Non-pigmented ciliary epithelial cell (primary cell): ENCODE measurements at regions not wholly inside any gene's neighbourhood (a gene's known extent, or its start where the extent isn't known, plus 50 kb on each side); places are given as distances from the start of the nearest gene placed in this dataset.

Source experiments
- DNase-seq: peaks from one replicate; pipeline ENCODE4 v3.0.0-alpha.2; 2010; ENCODE audit warnings: low read depth

GRCh38 chr13:105213512-105213911 is 1322.0 kb downstream of the EFNB2 start:
- no peak for DNase-seq

DNA sequence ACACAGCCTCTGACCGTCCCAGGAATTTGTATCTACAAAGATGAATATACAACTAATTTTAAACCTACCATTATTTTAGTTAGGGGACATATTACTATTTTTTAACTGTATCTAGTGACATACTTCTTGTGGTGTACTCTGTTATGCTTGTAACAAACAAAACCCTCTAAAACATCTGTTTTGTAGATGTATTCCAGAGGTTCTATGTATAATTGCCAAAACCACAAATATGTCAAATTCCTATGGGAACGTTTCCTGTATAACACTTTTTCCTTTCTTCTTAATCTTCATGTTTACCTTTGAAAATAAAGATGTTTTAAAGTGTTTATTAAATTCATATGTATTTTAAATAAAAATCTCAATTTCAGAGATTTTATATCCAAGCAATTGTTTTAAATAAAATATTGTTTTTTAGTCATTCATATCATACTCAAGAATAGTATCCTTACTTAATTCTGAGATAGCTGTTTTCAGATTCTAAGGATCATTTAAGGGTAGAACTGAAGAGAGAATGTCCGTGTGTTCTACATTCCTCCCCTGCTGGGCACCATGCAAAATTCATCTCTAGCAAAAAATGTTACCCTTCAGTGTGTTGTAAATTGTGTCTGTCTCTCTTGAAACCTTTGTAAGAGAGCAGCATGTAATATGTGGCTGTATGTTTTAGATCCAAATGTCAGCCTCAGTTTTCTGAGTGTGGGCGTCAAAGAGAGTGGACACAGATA is 1327.7 kb downstream of the EFNB2 start:
- no peak for DNase-seq

DNA sequence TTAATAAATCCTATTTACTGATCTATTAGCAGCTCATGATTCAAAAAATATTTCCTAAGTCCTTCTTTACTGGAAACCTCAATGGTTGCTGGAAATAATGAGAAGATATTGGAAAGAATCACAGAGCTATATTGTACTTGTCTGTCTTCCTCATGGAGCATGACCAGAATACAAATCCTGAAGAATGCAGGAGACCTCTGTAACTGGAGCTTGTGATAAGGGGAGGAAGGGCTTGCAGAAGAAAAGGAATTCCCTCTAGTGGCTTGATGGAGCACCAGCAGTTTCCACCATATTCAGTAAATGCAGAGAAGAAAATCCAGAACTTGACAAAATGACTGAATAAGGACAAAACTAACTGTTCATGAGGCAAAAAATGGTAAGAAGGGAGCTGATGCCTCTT is 1333.1 kb downstream of the EFNB2 start:
- no peak for DNase-seq

DNA sequence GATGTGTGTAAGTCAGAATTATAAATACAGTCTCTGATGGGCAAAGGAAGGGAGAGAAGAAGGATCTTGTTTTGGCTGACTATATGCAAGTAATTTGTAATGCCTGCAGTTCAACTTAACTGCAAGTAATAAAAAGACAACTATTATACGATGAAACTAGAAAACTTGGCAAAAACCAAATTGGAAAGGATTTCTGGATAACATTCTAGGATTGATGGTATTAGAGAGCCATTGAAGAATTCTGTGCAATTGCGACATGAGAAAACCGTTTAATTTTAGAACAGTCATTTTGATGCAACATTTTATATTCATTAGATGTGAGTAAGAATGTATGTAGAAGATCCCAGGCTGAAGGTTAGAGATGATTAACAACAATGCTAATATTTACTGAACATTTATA is 1334.1 kb downstream of the EFNB2 start:
- no peak for DNase-seq

DNA sequence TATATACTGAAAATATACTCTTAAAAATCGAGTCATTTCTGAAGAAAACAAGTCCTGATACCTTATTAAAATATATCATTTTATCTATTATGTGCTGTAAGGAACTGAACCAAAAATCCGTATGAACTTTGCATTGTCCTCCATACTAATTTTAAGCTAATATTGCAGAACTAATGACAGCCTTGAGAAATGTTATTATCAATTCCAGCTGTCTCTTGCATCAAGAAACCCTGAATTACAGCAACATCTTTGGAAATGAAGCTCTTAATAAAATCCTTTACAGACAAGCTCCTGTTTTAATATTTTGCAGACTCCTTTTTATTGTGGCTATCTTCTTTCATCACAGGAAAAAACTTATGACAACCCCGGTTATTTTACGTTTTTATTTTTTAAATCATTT is 1335.3 kb downstream of the EFNB2 start:
- DNase-seq = no peak

- DNase-seq = peak; percentile 44
These were observed 1339.4 kb downstream of the EFNB2 start for GRCh38 chr13:105196052-105196451.

GRCh38 chr13:105193026-105193425 is 1342.4 kb downstream of the EFNB2 start:
- DNase-seq = no peak

DNA sequence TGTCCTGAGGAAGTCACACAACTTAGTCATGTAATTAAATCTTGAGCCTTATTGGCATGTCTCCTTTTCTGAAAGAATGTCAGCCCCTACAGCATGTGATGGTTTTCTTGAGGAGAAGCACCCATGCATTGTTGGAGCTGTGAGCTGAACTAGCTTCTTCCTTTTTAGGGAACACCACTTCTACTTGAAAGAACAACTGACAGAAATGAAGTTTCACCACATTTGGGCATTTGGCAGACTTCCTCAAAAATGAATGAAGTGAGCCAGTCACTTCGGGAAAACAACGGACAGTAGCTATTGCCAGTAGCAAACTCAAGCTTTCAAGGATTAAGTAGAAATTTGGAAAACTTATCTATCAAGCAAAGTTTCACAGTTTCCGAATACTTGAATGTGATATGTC is 1351.3 kb downstream of the EFNB2 start:
- DNase-seq = no peak

- no peak for DNase-seq
These were observed 1358.1 kb downstream of the EFNB2 start for GRCh38 chr13:105177265-105177900.

- no peak for DNase-seq
These were observed 1365.0 kb downstream of the EFNB2 start for GRCh38 chr13:105170438-105170837.

DNA sequence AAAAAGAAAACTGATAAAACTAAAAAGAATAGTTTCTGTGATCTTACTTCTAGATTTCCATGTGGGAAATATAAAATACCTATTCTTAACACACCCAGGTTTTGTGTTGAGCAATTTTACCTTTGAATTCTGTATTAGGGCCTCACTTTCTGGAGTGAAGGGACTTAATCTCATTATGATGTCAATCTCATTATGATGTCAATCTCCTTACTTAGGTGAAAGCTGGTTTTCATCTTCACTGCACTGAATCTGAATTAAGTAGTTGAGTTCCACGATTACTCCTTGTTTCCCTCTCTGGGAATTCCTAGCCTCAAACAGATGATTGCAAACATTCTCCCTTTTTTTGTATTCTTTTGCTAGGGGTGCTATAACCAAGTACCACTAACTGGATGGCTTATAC is 1367.2 kb downstream of the EFNB2 start:
- DNase-seq = no peak

GRCh38 chr13:105167385-105167784 is 1368.1 kb downstream of the EFNB2 start:
- DNase-seq = no peak

DNA sequence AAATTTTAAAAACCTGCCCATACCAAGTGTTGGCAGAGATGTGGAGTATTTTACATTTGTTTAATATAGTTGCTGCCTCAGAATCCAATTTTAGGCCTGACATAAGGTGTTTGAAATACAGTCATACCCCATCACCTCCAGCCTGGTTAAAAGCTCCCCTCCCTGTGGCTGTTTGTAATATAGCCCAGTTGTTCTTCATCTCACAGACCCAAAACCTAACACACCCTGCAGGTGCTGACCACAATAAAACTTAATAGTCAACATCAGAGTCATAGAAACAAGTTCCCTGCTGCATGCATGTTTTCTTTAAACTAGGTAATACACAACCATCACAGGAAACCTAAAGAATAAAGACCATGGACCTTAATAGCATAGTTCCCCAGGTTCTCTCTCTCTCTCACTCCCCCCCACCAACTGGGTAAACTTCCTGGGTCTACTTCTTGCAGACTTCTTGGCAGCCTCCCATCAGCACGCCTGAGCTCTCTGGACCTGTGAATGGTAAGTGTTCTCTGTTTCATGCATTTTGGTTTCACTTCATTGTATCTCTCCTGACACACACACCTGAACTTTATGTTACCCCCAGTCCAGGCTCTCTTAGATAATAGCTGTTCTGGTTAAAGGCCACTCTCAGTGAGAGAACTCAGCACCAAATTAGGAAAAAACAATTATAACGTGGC is 1369.9 kb downstream of the EFNB2 start:
- DNase-seq = no peak

- no peak for DNase-seq
These were observed 1375.6 kb downstream of the EFNB2 start for GRCh38 chr13:105159841-105160240.

DNA sequence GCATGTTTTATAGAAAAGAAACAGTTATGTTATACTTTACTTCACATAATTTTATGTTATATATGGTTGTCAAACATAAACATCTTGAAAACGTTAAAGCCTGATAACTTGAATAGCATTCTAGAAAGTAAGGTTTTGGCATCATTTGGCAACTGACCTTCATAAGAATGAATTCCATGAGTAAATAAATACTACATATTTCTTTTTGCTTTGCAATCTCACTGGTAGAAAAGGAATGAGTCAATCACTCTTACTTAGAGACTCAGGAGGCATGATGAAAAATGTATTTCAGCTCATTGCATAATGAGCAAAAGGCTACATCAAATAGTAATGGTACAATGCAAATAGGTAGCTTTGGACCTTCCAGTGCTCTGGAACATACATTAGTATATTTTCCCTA is 1381.9 kb downstream of the EFNB2 start:
- no peak for DNase-seq

- no peak for DNase-seq
These were observed 1383.8 kb downstream of the EFNB2 start for GRCh38 chr13:105151639-105152038.

- DNase-seq = no peak
These were observed 1388.0 kb downstream of the EFNB2 start for GRCh38 chr13:105147461-105147860.

GRCh38 chr13:105144936-105145335 is 1390.5 kb downstream of the EFNB2 start:
- DNase-seq = no peak

- no peak for DNase-seq
These were observed 1391.4 kb downstream of the EFNB2 start for GRCh38 chr13:105144020-105144419.

DNA sequence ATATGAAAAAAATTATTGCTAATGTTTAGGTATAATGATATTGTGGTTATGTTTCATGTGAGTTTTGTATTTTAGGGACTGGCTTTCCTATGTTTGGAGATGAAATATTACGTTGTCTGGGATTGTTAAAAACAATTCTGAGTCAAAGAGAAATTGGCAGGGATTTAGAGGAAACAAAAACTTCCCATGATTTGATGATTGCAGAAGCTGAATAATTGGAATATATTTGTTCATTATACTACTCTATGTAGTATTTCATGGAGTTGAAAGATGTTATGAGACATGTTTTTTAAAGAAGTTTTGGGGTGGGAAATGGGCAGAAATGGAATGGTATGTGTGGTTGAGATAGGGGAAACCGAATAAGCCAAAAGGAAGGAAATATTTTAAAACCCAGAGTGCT is 1392.9 kb downstream of the EFNB2 start:
- DNase-seq = no peak

- DNase-seq = no peak
These were observed 1395.8 kb downstream of the EFNB2 start for GRCh38 chr13:105139380-105140285.

GRCh38 chr13:105139048-105139379 is 1396.4 kb downstream of the EFNB2 start:
- DNase-seq = no peak
